Brain microvascular endothelial cell (primary cell): ENCODE measurements at regions not wholly inside any gene's neighbourhood (a gene's known extent, or its start where the extent isn't known, plus 50 kb on each side); places are given as distances from the start of the nearest gene placed in this dataset.
A peak's percentile ranks its signal among the peaks of the same experiment; 100 is the strongest.

ENCODE experiments used
- DNase-seq: peaks from one replicate; pipeline ENCODE4 v3.0.0-alpha.2; 2020
- H3K27ac ChIP-seq: fragments of 250-450 bp; sonication (Bioruptor Pico); 2 replicates; pipeline ENCODE4 v1.5.1; 2020; ENCODE audit warnings: mild to moderate bottlenecking, moderate library complexity
- H3K27me3 ChIP-seq: fragments of 250-450 bp; sonication (Bioruptor Pico); replicated peaks from 2 replicates; pipeline ENCODE4 v1.5.1; 2020; ENCODE audit warnings: mild to moderate bottlenecking
- H3K36me3 ChIP-seq: fragments of 250-450 bp; sonication (Bioruptor Pico); replicated peaks from 2 replicates; pipeline ENCODE4 v1.5.1; 2020; ENCODE audit warnings: mild to moderate bottlenecking
- H3K4me3 ChIP-seq: 2 replicates; pipeline ENCODE4 v1.5.1; 2011; ENCODE audit warnings: low read depth, mild to moderate bottlenecking, control low read depth, low read length, moderate library complexity
- CTCF ChIP-seq: IDR thresholded peaks from 2 replicates; pipeline ENCODE4 v1.5.1; 2011; ENCODE audit warnings: low read depth, mild to moderate bottlenecking, moderate library complexity, low read length, control low read depth, inconsistent platforms; ENCODE audit errors: missing control alignments
- in situ Hi-C: cut with HindIII; loops from 2 replicates; pipeline ENCODE4 v1.10.0; 2017; ENCODE audit warnings: low sequenced_read_pairs, low pct_ligation_motif_present

DNA sequence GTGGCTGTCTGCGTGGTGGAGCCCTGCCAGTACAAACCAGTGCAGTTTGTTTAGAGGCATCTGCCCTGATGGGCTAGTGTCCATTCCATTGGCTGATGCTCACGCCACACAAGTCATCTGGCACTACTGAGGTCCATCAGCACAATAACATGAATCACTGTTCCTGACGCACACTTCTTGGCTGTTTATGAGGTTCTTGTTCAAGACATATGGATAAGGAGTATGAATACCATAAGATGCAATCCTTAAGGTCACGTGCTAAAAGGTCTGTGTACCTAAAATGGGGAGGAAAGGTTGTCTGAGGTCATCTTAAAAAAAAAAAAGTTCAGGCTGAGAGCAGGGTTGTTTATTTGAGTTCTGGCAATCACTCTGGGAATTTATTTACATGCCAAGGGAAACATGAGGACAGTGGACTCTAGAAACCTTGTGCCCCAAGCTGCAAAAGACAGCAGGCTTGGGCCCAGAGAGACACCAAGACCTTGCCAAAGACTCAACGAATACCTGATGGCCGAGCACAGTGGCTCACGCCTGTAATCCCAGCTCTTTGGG lies 54.1 kb upstream of the SHLD1 start:
- H3K36me3 ChIP-seq, result no peaks in the 10 kb centered on the region
- no peak for TF ChIP-seq CTCF
- peak; percentile 92 for DNase-seq
- no peaks in the 10 kb centered on the region for H3K27me3 ChIP-seq
- in situ Hi-C loops, result no loop called here
- no peak overlapping the region for H3K4me3 ChIP-seq
- H3K27ac ChIP-seq, result no peak overlapping the region

DNA sequence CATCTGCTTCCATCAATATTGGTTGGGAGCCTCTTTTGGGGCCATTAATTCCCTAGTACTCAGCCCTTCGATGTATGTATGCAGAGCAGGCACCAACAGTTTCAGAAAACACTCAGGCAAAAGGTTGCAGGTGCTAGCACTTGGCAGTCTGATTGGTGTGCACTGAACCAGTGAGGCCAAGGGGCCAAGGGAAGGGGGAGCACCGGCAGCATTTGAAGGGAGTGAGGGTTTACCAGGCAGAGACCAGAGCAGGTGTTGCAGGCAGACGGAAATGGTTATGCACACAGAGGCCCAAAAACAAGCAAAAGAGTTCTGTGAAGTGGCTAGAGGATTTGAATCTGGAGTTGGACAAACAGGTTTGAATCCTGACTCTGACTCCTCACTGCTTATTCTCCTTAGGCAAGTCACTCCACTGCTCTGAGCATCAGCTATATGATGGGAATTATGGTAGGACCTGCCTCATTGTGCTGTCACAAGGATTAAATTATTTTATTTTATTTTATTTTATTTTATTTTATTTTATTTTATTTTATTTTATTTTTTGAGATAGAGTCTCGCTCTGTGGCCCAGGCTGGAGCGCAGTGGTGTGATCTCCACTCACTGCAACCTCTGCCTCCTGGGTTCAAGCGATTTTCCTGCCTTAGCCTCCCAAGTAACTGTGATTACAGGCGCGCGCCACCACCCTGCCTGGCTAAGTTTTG lies 58.1 kb upstream of the SHLD1 start:
- Histone ChIP-seq H3K27ac (no peak overlapping the region), H3K4me3 (no peak overlapping the region), H3K36me3 (no peaks in the 10 kb centered on the region), H3K27me3 (no peaks in the 10 kb centered on the region)
- in situ Hi-C loops, result no loop called here
- no peak for DNase-seq
- TF ChIP-seq CTCF, result no peak

DNA sequence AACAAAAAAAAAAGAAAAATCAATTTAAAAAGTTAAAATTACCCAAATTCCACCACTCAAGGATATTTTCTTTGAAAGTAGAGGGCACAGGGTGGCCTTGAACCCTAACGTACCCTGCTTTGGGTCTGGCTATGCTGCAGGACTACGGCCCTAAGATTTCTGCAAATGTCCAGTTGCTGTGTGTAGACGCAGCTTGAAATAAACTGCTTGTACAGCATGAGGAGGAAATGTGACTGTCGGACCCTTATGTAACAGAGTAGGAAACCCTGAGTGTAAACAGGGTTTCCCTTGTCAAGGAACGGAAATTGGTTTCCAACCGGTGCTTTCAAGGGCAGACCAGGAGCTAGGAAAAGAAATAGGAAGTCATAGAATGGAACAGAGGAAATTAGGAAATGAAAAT lies 60.7 kb upstream of the SHLD1 start:
- Histone ChIP-seq H3K27ac (no peak overlapping the region), H3K27me3 (no peaks in the 10 kb centered on the region), H3K36me3 (no peaks in the 10 kb centered on the region), H3K4me3 (no peak overlapping the region)
- DNase-seq, result no peak
- in situ Hi-C loops, result no loop called here
- no peak for TF ChIP-seq CTCF

- no peak overlapping the region for H3K4me3 ChIP-seq
- no peak overlapping the region for H3K27ac ChIP-seq
- in situ Hi-C loops, result no loop called here
- no peaks in the 10 kb centered on the region for H3K36me3 ChIP-seq
- no peak for TF ChIP-seq CTCF
- DNase-seq, result no peak
- no peaks in the 10 kb centered on the region for H3K27me3 ChIP-seq
Observed at GRCh38 chr20:5688431-5688972, 61.7 kb upstream of the SHLD1 start.

DNA sequence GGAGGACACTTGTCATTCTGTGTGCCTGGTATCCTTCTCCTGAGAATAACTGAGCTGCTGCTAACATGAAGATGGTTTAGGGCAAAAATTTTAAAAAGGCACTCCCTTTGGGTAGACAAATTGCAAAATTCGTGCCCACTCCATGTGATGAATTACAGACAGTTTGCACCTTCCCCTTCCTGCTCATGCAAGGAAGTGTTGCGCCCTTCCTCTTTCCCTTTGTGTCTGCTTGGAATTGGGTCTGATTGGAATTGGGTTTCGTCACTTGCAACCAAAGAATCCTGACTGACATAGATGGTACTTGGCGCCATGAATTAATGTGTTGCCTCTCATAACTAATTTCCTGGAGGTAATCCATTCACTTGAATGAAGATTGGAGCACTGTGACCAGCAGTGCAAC lies 62.3 kb upstream of the SHLD1 start:
- TF ChIP-seq CTCF, result no peak
- no peaks in the 10 kb centered on the region for H3K36me3 ChIP-seq
- DNase-seq, result no peak
- H3K27ac ChIP-seq, result no peak overlapping the region
- in situ Hi-C loops, result no loop called here
- no peak overlapping the region for H3K4me3 ChIP-seq
- no peaks in the 10 kb centered on the region for H3K27me3 ChIP-seq
